ENCODE measurements at regions not wholly inside any gene's neighbourhood (a gene's known extent, or its start where the extent isn't known, plus 50 kb on each side); places are given as distances from the start of the nearest gene placed in this dataset.
"Not testable (repeated sequence)": the region's sequence is repeated elsewhere in the genome, so short reads cannot be mapped to it uniquely, and the experiment has no call there.

DNA sequence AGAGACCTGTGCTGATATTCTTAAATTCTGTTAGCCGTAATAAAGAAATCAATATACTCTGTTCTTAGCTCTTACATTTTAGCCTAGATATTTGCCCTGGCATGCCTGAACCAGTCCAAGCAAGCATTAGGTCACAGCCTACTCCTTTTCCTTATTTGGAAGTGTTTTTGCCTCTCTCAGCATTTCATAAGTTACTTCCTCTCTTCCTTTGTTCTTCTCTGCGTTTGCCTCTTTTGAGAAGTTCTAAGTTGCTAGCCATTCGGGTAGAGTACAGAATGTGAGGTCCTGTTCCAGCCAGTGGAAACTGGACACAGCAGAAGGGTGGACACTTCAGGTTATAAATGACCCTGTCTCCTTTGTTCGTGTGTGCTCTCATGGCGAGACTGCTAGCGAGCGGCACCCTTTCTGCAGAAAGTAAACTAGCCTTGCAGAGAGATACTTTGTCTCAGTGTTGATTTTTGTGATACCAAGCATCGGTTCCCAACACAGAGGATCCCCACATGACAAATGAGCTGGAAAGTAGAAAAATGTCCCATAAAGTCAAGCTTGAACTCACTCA, 75.0 kb upstream of the FAM153A start:
- DNase-seq, result not testable (repeated sequence)

DNA sequence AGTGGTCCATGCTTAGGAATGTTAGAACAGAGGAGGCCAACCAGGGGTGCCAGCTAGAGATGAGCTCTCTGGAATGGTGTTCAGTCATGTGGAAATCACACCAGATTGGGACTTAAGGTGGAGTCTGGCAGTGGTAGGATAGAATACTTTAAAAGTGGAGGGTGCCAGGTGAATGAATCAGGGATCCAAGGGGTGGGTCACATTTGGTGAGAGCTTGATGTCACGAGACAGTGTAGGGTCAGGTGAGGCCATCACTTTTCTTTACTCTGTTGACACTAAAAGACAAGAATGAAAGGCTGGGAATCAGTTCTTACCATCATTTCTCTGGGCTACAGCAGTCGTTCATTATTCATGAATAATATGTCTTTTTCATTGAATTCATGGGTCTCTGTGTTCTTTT, 73.8 kb upstream of the FAM153A start:
- not testable (repeated sequence) for DNase-seq

DNA sequence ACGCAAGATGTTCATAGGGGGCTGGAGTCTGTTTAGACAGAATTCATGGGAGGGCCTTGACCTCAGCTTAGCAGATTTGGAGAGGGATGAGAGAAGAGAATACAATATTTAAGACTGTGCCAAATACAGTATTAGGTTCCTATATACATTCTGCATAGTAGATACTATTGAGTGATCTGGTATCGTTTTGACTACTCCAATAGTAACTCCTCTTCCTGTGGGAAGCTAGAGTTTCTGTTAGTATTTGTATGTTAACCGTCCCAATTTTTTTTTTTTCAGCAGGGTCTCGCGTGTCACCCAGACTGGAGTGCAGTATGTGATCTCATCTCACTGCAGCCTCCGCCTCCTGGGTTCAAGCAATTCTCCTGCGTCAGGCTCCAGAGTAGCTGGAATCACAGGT, 65.2 kb upstream of the FAM153A start:
- DNase-seq, result not testable (repeated sequence)

- not testable (repeated sequence) for DNase-seq
These were observed 63.9 kb upstream of the FAM153A start for GRCh38 chr5:177846598-177846997.

- DNase-seq, result not testable (repeated sequence)
These were observed 63.2 kb upstream of the FAM153A start for GRCh38 chr5:177845906-177846305.

DNA sequence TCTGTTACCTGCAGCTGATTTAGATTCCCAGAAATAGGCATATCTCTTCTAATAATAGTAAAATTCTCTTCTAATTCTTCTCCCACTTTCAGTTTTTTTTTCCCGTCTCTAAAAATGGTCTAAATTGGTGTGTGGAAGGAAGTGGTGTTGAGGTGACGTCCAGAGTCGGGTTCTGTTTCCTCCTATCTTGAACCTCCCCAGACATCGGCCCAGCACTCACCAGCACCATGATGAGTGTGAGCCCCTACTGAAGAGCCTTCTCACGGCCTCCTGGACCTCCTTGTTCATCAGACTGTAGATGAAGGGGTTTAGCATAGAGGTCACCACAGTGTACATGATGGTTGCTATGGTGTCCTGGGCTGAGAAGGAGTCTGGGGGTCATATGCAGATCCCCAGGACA, 53.5 kb upstream of the FAM153A start:
- not testable (repeated sequence) for DNase-seq
